ENCODE measurements at regions not wholly inside any gene's neighbourhood (a gene's known extent, or its start where the extent isn't known, plus 50 kb on each side); places are given as distances from the start of the nearest gene placed in this dataset.

DNA sequence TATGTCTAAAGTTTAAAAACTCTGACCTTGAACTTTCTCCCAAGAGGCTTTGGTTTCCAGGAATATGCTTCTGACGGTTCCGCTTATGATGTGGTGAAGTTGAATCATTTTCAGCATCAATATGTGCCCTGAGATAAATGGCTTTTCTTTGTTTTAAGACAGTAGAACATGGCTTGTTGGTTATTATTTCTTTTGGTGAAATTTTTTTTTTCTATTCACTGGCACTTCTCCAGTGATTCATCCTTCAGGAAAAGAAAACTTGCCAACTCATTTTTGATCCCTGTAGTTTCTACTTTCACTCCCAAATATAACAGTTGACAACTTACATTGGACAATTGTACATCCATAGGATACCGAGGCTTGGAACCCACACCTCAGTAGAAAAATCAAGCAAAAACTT, 1301.2 kb upstream of the FLRT2 start:
- Histone ChIP-seq H3K4me1 (ENCODE audit: control insufficient read depth in 1 of 2, extremely low read depth in 1 of 2, insufficient read depth in 2 of 2, low read length in 2 of 2) (no peaks in the 10 kb centered on the region), H3K27ac (ENCODE audit: low read length) (no peak overlapping the region), H3K36me3 (ENCODE audit: control insufficient read depth in 2 of 2, extremely low read depth in 1 of 2, insufficient read depth in 1 of 2, low read length in 1 of 2) (no peaks in the 10 kb centered on the region), H3K27me3 (replicated peaks in 1 of 2; ENCODE audit: control insufficient read depth in 2 of 2, extremely low read depth in 1 of 2, insufficient read depth in 2 of 2, low read length in 1 of 2) (no peaks in the 10 kb centered on the region), H3K9me3 (no peaks in the 10 kb centered on the region), H3K4me3 (ENCODE audit: control insufficient read depth in 1 of 2, extremely low read depth in 1 of 2, low read length in 1 of 2) (no peak overlapping the region)
- no peaks in the 10 kb centered on the region for H3K36me3 Mint-ChIP-seq
- no CpG with 5 or more reads among the region's 3 CpGs for WGBS (ENCODE audit: insufficient coverage)
- DNase-seq (no peak), ATAC-seq (replicated peaks in 1 of 4) (no peak)
- POLR2A ChIA-PET, result no interaction called here
- H3K9me3 Mint-ChIP-seq, result peaks cover 10 to 24% (median 17%) of the 10 kb centered on the region in 3 donors
- no peak overlapping the region for H3K4me3 Mint-ChIP-seq
- H3K4me1 Mint-ChIP-seq, result no peaks in the 10 kb centered on the region
- H3K27ac Mint-ChIP-seq, result no peak overlapping the region
- CTCF ChIA-PET, result no interaction called here
- no peaks in the 10 kb centered on the region for H3K27me3 Mint-ChIP-seq

DNA sequence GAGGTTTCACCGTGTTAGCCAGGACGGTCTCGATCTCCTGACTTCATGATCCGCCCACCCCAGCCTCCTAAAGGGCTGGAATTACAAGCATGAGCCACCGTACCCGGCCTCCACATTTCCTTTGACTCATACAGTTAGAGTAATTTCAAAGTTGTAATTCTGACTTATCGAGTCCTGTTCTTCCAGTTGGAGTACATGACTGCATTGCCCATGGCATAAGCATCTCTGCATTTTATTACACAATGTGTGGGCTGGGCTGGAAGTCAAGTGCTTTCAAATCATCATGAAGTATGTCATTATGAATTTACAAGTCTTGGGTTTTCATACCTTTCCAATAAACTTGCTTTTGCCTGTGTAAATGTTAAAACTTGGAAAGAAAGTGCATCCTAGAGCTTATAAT, 1295.7 kb upstream of the FLRT2 start:
- 100% methylated on average over 1 of the region's 7 CpGs for WGBS (ENCODE audit: insufficient coverage)
- CTCF ChIA-PET, result no interaction called here

DNA sequence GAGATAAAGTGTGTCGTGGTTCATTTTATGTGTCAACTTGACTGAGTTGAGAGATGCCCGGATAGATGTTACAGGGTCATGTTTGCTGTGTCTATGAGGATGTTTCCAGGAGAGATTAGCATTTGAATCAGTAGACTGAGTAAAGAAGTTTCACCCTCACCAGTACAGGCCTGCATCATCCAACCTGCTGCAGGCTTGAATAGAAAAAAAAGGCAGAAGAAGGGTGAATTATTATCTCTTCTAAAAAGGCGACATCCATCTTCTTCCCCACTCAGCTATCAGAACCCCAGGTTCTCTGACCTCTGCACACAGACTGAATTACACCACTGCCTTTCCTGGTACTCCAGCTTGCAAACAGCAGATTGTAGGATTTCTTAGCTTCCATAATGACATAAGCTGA, 1293.7 kb upstream of the FLRT2 start:
- ATAC-seq (replicated peaks in 1 of 4), result no peak
- Histone ChIP-seq H3K4me3 (ENCODE audit: control insufficient read depth in 1 of 2, extremely low read depth in 1 of 2, low read length in 1 of 2) (no peak overlapping the region), H3K36me3 (ENCODE audit: control insufficient read depth in 2 of 2, extremely low read depth in 1 of 2, insufficient read depth in 1 of 2, low read length in 1 of 2) (no peaks in the 10 kb centered on the region), H3K27me3 (replicated peaks in 1 of 2; ENCODE audit: control insufficient read depth in 2 of 2, extremely low read depth in 1 of 2, insufficient read depth in 2 of 2, low read length in 1 of 2) (no peaks in the 10 kb centered on the region), H3K27ac (ENCODE audit: low read length) (no peak overlapping the region), H3K9me3 (no peaks in the 10 kb centered on the region), H3K4me1 (ENCODE audit: control insufficient read depth in 1 of 2, extremely low read depth in 1 of 2, insufficient read depth in 2 of 2, low read length in 2 of 2) (no peaks in the 10 kb centered on the region)
- ChIA-PET CTCF (no interaction called here), POLR2A (no interaction called here)
- 95% methylated on average over 2 of the region's 3 CpGs for WGBS (ENCODE audit: insufficient coverage)
- Mint-ChIP-seq H3K9me3 (peaks cover 10 to 21% (median 15%) of the 10 kb centered on the region in 3 donors), H3K27me3 (no peaks in the 10 kb centered on the region), H3K4me1 (no peaks in the 10 kb centered on the region), H3K27ac (no peak overlapping the region), H3K36me3 (no peaks in the 10 kb centered on the region), H3K4me3 (no peak overlapping the region)
- no peak for DNase-seq

More for the DNA sequence above, 1295.7 kb upstream of the FLRT2 start:
- Histone ChIP-seq H3K36me3 (ENCODE audit: control insufficient read depth in 2 of 2, extremely low read depth in 1 of 2, insufficient read depth in 1 of 2, low read length in 1 of 2) (no peaks in the 10 kb centered on the region), H3K9me3 (no peaks in the 10 kb centered on the region), H3K27me3 (replicated peaks in 1 of 2; ENCODE audit: control insufficient read depth in 2 of 2, extremely low read depth in 1 of 2, insufficient read depth in 2 of 2, low read length in 1 of 2) (no peaks in the 10 kb centered on the region), H3K4me3 (ENCODE audit: control insufficient read depth in 1 of 2, extremely low read depth in 1 of 2, low read length in 1 of 2) (no peak overlapping the region), H3K4me1 (ENCODE audit: control insufficient read depth in 1 of 2, extremely low read depth in 1 of 2, insufficient read depth in 2 of 2, low read length in 2 of 2) (no peaks in the 10 kb centered on the region), H3K27ac (ENCODE audit: low read length) (no peak overlapping the region)
- ATAC-seq (replicated peaks in 1 of 4) (no peak), DNase-seq (no peak)
- Mint-ChIP-seq H3K27me3 (no peaks in the 10 kb centered on the region), H3K9me3 (peaks cover 19 to 27% (median 21%) of the 10 kb centered on the region in 3 donors), H3K27ac (no peak overlapping the region), H3K36me3 (no peaks in the 10 kb centered on the region), H3K4me3 (no peak overlapping the region), H3K4me1 (no peaks in the 10 kb centered on the region)
- POLR2A ChIA-PET, result no interaction called here

DNA sequence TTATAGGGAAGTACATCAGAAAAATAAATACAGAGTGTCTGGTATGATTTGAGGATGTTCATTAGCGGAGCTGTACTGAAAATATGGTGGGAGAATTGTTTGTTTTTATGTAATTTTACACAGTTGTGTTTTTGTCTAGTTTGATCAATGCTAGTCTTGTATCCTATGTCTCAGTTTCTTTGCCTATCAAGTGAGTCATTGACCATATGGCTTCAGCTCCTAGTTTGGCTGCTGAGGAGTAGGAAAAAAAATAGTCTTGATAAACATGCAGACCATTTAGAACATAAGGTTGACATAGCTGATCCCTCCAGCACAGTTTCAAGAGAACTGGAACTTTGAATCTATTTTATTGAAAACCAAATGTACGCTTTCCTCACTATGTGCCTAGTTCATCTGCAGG, 1292.1 kb upstream of the FLRT2 start:
- H3K27me3 Mint-ChIP-seq, result no peaks in the 10 kb centered on the region
- H3K4me3 Mint-ChIP-seq, result no peak overlapping the region
- no peaks in the 10 kb centered on the region for H3K36me3 Mint-ChIP-seq
- no peaks in the 10 kb centered on the region for H3K4me1 Mint-ChIP-seq
- no peaks in the 10 kb centered on the region for H3K4me1 ChIP-seq (ENCODE audit: control insufficient read depth in 1 of 2, extremely low read depth in 1 of 2, insufficient read depth in 2 of 2, low read length in 2 of 2)
- H3K4me3 ChIP-seq (ENCODE audit: control insufficient read depth in 1 of 2, extremely low read depth in 1 of 2, low read length in 1 of 2), result no peak overlapping the region
- ATAC-seq (replicated peaks in 1 of 4) (no peak), DNase-seq (no peak)
- H3K9me3 ChIP-seq, result no peaks in the 10 kb centered on the region
- ChIA-PET CTCF (no interaction called here), POLR2A (no interaction called here)
- no peak overlapping the region for H3K27ac Mint-ChIP-seq
- peaks cover 8 to 26% (median 12%) of the 10 kb centered on the region in 3 donors for H3K9me3 Mint-ChIP-seq
- H3K27ac ChIP-seq (ENCODE audit: low read length), result no peak overlapping the region
- H3K36me3 ChIP-seq (ENCODE audit: control insufficient read depth in 2 of 2, extremely low read depth in 1 of 2, insufficient read depth in 1 of 2, low read length in 1 of 2), result no peaks in the 10 kb centered on the region
- WGBS (ENCODE audit: insufficient coverage), result 80% methylated on average over 1 of the region's 2 CpGs
- no peaks in the 10 kb centered on the region for H3K27me3 ChIP-seq (replicated peaks in 1 of 2; ENCODE audit: control insufficient read depth in 2 of 2, extremely low read depth in 1 of 2, insufficient read depth in 2 of 2, low read length in 1 of 2)

DNA sequence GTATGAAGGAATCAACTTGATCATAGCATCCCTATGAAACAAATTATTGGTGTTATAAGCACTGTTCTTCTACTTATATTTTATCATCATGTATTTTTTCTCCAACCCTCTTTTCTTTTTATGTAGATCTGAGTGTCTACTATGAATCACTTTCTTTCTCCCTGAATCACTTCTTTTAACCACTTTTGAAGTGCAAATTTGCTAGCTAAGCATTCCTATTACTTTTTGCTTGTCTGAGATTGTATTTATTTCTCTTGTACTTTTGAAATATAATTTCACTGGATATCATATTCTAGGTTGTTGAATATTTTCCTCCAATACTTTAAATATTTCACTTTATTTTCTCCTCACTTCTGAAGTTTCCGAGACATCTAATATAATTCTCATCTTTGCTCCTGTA, 1282.3 kb upstream of the FLRT2 start:
- DNase-seq (no peak), ATAC-seq (replicated peaks in 1 of 4) (no peak)
- Mint-ChIP-seq H3K4me3 (no peak overlapping the region), H3K36me3 (no peaks in the 10 kb centered on the region), H3K9me3 (peaks cover 7 to 41% (median 13%) of the 10 kb centered on the region in 3 donors), H3K4me1 (no peaks in the 10 kb centered on the region), H3K27me3 (no peaks in the 10 kb centered on the region), H3K27ac (no peak overlapping the region)
- Histone ChIP-seq H3K4me3 (ENCODE audit: control insufficient read depth in 1 of 2, extremely low read depth in 1 of 2, low read length in 1 of 2) (no peak overlapping the region), H3K27ac (ENCODE audit: low read length) (no peak overlapping the region), H3K36me3 (ENCODE audit: control insufficient read depth in 2 of 2, extremely low read depth in 1 of 2, insufficient read depth in 1 of 2, low read length in 1 of 2) (no peaks in the 10 kb centered on the region), H3K27me3 (replicated peaks in 1 of 2; ENCODE audit: control insufficient read depth in 2 of 2, extremely low read depth in 1 of 2, insufficient read depth in 2 of 2, low read length in 1 of 2) (no peaks in the 10 kb centered on the region), H3K4me1 (ENCODE audit: control insufficient read depth in 1 of 2, extremely low read depth in 1 of 2, insufficient read depth in 2 of 2, low read length in 2 of 2) (no peaks in the 10 kb centered on the region), H3K9me3 (no peaks in the 10 kb centered on the region)
- POLR2A ChIA-PET, result no interaction called here
- CTCF ChIA-PET, result no interaction called here
- no CpG with 5 or more reads among the region's 1 CpG for WGBS (ENCODE audit: insufficient coverage)

DNA sequence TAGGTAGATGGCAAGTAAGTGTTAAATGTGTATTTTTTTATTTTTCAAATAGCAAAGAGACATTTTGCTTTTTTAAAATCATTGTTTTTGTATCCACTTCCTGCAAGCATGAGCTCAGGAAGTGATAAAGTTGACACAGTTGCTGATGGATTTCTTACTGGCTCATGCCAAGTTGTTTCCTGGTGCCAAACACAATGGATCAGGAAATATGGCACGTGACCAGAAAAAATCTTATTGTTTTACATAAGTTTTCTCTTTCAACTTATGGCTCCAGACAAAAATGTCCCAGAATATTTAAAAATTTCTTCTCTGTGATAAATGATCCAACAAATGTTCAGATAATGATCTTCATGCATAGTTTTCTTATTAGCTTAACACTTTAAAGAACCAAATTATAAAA, 1279.1 kb upstream of the FLRT2 start:
- Histone ChIP-seq H3K4me3 (ENCODE audit: control insufficient read depth in 1 of 2, extremely low read depth in 1 of 2, low read length in 1 of 2) (no peak overlapping the region), H3K27ac (ENCODE audit: low read length) (no peak overlapping the region), H3K4me1 (ENCODE audit: control insufficient read depth in 1 of 2, extremely low read depth in 1 of 2, insufficient read depth in 2 of 2, low read length in 2 of 2) (no peaks in the 10 kb centered on the region), H3K36me3 (ENCODE audit: control insufficient read depth in 2 of 2, extremely low read depth in 1 of 2, insufficient read depth in 1 of 2, low read length in 1 of 2) (no peaks in the 10 kb centered on the region), H3K9me3 (no peaks in the 10 kb centered on the region), H3K27me3 (replicated peaks in 1 of 2; ENCODE audit: control insufficient read depth in 2 of 2, extremely low read depth in 1 of 2, insufficient read depth in 2 of 2, low read length in 1 of 2) (no peaks in the 10 kb centered on the region)
- Mint-ChIP-seq H3K4me1 (no peaks in the 10 kb centered on the region), H3K36me3 (no peaks in the 10 kb centered on the region), H3K27me3 (no peaks in the 10 kb centered on the region), H3K27ac (no peak overlapping the region), H3K4me3 (no peak overlapping the region), H3K9me3 (peaks cover 0 to 32% (median 15%) of the 10 kb centered on the region in 3 donors)
- WGBS (ENCODE audit: insufficient coverage), result no CpG with 5 or more reads among the region's 1 CpG
- ATAC-seq (replicated peaks in 1 of 4), result no peak
- ChIA-PET POLR2A (no interaction called here), CTCF (no interaction called here)
- no peak for DNase-seq

DNA sequence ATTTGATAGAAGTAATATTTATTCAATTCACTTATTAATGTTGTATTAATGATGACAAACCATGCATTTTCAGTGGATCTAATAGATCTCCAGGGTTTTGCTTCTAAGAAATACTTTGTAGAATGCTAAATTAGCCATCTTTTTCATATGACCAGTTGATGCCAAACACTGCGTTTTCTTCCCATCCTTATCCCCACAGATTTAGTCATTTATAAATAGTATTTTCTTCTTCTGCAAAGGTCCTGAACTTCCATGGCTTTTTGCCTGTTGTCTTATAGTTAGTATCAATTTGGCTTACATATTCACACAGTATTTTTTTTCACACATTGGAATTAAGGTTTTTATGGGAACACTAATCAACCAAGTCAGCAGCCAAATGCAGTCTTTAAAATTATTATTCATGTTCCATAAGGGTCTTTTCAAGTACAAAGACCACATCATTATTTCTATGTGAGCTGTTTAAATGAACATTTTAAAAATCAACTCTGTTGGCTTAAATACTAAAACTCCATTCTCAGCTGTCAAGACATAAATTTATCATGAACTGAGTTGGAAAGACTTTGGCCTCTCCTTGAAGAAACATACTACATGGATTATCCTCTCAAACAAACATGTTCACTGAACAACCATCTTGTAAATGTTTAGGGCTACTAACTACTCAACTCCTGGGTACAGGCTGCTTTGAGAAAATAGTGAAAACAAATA, 1278.4 kb upstream of the FLRT2 start:
- no peak for DNase-seq
- Histone ChIP-seq H3K36me3 (ENCODE audit: control insufficient read depth in 2 of 2, extremely low read depth in 1 of 2, insufficient read depth in 1 of 2, low read length in 1 of 2) (no peaks in the 10 kb centered on the region), H3K27ac (ENCODE audit: low read length) (no peak overlapping the region), H3K27me3 (replicated peaks in 1 of 2; ENCODE audit: control insufficient read depth in 2 of 2, extremely low read depth in 1 of 2, insufficient read depth in 2 of 2, low read length in 1 of 2) (no peaks in the 10 kb centered on the region), H3K9me3 (no peaks in the 10 kb centered on the region), H3K4me3 (ENCODE audit: control insufficient read depth in 1 of 2, extremely low read depth in 1 of 2, low read length in 1 of 2) (no peak overlapping the region), H3K4me1 (ENCODE audit: control insufficient read depth in 1 of 2, extremely low read depth in 1 of 2, insufficient read depth in 2 of 2, low read length in 2 of 2) (no peaks in the 10 kb centered on the region)
- H3K36me3 Mint-ChIP-seq, result no peaks in the 10 kb centered on the region
- H3K4me3 Mint-ChIP-seq, result no peak overlapping the region
- peaks cover 0 to 32% (median 15%) of the 10 kb centered on the region in 3 donors for H3K9me3 Mint-ChIP-seq
- no CpG with 5 or more reads among the region's 1 CpG for WGBS (ENCODE audit: insufficient coverage)
- ATAC-seq (replicated peaks in 1 of 4), result no peak
- H3K27me3 Mint-ChIP-seq, result no peaks in the 10 kb centered on the region
- no peak overlapping the region for H3K27ac Mint-ChIP-seq
- no peaks in the 10 kb centered on the region for H3K4me1 Mint-ChIP-seq
- ChIA-PET POLR2A (no interaction called here), CTCF (no interaction called here)
